Inferior parietal cortex (tissue), 1 donor: ENCODE measurements at regions not wholly inside any gene's neighbourhood (a gene's known extent, or its start where the extent isn't known, plus 50 kb on each side); places are given as distances from the start of the nearest gene placed in this dataset.
"Not testable (repeated sequence)": the region's sequence is repeated elsewhere in the genome, so short reads cannot be mapped to it uniquely, and the experiment has no call there.

Source experiments
- DNase-seq: peaks from one replicate; pipeline ENCODE4 v3.0.0-alpha.2; 2016; ENCODE audit errors: extremely low spot score

DNA sequence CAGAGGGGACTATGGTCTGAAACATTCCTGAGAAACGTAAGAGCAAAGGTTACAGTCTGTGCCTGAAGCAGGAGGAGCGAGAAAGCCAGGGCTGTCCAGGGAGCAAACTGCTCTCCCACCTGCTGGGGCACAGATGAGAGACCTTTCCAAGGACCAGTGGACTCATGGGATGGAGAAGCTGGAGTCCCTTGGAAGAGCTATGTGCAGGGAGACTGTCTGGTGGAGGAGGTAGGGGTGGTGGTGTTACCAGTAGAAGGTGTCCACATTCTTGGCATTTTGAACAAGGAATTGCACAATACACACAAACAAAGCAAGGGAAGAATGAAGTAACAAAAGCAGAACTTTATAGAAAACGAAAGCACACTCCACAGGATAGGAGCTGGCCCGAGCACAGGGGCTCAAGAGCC is 97.9 kb upstream of the CYRIA start:
- no peak for DNase-seq

GRCh38 chr2:16763056-16763455 is 97.4 kb upstream of the CYRIA start:
- no peak for DNase-seq

- no peak for DNase-seq
Observed at GRCh38 chr2:16760426-16760825, 94.8 kb upstream of the CYRIA start.

DNA sequence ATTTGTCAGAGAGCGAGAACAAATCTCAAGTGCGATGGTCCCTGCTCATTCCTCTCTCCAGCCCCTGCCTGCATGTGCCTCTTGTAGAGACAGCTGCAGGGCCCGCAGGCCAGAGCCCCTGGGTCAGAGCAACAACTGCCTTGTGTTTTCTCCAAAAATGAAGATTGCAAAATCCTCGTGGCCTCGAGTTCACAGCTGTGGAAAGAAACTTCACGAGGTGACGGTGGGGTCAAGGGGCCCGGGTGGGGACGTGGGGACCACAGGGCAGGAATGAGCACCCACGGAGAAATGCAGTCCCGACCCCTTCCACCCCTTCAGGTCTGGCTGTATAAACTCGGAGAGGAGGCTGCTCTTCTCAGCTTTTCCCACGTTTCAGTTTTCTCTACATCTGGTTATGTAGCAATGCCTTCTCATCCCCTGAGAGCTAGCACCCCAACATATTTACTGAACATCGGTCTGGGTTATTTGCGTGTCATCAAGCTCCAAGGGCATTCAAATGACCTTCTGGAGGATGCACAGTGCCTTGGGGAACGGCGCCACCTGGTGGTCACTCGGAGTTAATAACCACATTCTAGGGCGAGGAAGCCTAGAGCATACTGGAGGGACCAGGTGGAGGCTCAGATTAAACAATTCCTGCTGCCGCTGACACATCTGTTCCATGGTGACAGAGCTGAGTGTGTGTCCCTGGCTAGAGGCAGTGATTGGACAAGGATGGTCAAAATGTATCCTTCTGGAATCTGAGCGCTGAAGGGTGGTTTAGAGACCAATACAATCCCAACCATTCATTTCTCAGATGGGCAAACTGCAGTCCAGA is 91.4 kb upstream of the CYRIA start:
- peak; percentile 90 for DNase-seq

DNA sequence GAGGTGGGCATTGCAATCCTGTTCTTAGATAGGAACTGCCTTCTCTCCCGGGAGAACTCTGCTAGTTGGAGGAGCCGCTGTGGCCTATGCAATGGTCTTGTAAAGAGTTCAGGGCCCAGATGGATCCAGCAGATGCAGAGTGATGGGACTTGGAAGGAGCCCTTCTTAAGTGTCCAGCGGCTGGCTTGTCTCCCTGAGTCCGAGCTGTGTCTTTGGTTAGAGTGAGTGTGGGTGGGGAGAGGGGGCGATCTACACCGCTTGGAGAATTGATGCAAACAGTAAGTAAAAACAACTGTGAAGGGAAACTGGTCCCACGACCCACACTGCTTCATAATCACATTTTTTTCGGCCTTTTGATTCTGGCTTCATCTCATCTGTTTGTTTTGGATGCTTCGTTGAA is 89.8 kb upstream of the CYRIA start:
- DNase-seq, result no peak

- not testable (repeated sequence) for DNase-seq
Observed at GRCh38 chr2:16753025-16753424, 87.4 kb upstream of the CYRIA start.

DNA sequence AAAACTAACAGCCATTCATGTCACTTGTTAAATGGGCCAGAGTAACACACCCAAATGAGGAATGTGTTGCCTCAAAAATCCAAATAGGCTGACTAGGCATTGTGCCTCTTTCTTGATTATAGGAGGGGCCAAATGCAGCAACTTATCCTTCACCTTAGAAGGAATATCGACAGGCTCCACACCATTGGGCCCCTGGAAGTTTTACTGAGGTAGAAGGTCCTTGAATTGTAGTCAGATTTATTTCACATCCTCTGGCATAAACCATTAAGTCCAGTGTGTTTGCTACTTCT is 85.2 kb upstream of the CYRIA start:
- not testable (repeated sequence) for DNase-seq

- no peak for DNase-seq
Observed at GRCh38 chr2:16750175-16750924, 84.7 kb upstream of the CYRIA start.

DNA sequence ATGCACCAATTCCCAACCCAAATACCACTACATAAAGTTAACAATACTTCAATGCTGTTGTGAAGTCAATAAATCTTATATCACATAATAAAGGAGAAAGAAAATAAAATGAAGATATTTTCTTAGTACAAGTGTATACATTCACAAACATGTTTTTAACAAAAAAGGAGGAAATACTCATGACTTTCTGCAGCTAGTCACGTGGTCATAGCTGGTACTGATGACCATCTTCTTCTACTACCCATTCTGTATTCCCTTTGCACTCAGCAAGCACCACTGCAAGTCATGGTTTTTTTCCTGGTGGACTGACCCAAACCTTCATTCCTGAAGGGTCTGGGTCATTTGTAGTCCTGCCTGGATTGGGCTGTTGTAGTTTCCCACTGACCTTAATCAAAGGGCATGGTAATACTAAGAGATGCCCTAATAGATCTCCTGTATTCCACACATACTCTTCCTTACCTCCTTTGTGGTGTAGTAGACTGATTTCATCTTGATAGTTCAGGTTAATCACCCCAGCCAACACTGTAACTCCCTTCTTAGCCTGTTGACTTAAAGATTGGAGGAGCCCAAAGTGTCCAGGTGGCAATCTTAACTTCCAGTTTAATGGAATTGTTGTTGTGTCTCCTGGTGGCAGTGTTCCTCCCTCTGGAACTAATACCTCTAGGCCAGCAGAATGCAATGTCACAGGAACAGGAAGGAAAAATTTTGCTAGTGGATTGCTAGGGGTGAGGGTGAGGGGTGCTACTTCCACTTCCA is 83.1 kb upstream of the CYRIA start:
- not testable (repeated sequence) for DNase-seq

DNA sequence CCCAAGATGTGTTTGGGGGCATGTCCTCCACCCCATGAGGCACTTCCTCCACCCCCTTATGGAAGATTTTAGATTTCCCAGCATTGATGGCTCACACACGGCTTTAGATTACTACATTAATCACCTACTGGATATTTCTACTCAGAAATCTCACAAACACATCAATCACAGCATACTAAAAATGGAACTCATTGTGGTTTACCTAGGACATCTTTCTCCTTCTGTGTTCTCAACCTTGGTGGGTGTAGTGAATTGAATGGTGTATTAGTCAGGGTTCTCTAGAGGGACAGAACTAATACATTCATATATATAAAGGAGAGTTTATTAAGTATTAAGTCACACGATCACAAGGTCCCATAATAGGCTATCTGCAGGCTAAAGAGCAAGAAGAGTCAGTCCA is 82.1 kb upstream of the CYRIA start:
- no peak for DNase-seq

- no peak for DNase-seq
Observed at GRCh38 chr2:16747257-16747656, 81.6 kb upstream of the CYRIA start.

- no peak for DNase-seq
Observed at GRCh38 chr2:16746833-16747232, 81.2 kb upstream of the CYRIA start.

GRCh38 chr2:16746329-16746728 is 80.7 kb upstream of the CYRIA start:
- no peak for DNase-seq

GRCh38 chr2:16745466-16745865 is 79.8 kb upstream of the CYRIA start:
- DNase-seq, result no peak

DNA sequence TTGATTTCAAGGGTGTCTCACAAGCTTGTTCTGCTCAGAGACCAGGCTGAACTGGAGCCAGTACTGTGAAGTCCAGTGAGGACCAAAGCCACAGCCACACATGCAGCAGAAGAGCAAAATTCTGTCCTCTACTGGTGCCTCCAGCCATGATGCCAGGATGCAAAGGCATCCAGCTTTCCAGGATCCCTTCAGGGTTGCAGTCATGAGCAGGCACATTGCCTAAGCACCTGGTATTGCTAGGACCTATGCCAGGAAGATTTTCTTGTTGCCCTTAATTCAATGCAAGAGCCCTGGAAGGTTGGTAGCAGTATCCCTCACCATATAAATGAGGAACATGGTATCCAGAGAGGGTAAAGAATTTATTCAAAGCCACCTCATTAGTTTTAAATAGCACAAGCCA is 78.9 kb upstream of the CYRIA start:
- no peak for DNase-seq

DNA sequence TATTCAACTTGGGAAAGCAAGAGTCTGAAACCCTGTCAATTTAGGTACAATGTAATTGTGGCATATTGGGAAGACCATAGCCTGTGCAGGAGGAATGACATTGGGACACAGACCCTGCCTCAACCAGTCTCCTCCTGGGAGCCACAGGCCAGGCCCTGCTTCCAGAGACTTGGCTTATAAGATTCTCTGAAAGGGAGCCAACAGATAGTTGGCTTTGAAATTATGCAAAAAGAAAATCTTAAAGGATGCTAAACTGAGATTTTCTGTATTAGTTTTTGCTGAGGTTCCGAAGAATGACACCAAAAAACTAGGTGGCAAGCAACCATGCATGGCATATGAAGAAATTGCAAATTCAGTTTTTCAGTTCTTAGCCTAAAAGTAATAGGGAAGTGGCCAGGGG is 76.4 kb upstream of the CYRIA start:
- no peak for DNase-seq

DNA sequence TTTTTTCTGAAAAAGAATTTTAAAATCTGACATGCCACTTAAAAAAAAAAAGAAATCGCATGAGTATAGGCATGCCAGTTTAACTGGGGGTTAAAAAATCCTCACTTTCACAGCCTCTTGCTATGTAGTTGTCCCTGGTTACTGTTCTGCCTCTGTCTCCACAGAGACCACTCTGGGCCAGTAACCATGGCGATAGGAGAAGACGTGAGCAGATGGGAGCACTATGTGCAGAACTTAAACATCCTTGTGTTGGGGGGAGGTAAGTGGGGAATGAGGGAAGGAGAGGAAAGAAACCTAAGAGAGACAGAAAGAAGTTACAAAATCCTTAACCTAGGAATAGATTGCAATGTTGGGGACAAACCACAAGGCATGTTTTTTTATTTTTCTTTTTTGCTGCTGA is 75.9 kb upstream of the CYRIA start:
- no peak for DNase-seq

DNA sequence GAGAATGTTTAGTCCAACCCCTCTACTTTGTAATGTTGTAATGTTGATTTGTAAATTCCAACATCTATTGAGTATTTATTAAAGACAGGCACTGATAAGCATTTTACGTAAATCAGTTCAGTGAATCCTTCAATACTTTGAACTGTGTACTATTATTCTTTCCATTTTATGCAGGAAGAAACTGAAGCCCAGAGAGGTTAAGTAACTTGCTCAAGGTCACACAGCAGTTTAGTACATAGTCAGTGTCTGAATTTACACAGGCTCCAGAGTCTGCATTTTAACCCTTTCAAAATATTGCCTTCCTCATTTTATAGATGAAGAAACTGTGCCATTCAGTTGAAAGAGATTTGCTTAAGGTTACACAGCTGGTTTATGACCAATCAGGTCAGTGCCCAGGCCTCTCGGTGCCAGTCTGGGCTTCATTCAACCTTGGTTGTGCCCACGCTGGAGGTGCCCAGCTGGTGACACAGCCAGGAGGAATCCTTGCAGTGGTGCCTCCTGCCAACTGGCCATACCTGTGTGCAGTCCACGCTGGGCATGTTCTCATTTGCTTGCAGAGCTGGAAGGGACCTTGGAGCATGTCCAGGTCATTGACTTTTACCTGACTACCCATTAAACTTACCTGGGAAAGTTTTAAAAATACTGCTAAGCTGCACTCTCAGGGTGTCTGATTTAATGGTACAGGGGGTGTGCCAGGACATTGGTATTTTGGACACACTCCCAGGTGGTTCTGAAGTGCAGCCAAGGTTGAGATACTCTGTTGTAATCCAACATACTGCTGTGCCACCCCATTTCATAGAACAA is 74.3 kb upstream of the CYRIA start:
- DNase-seq, result no peak

GRCh38 chr2:16738361-16739225 is 73.0 kb upstream of the CYRIA start:
- DNase-seq, result no peak

- no peak for DNase-seq
Observed at GRCh38 chr2:16737812-16738211, 72.2 kb upstream of the CYRIA start.

- DNase-seq, result no peak
Observed at GRCh38 chr2:16736633-16737032, 71.0 kb upstream of the CYRIA start.
